ENCODE measurements at regions not wholly inside any gene's neighbourhood (a gene's known extent, or its start where the extent isn't known, plus 50 kb on each side); places are given as distances from the start of the nearest gene placed in this dataset.

DNA sequence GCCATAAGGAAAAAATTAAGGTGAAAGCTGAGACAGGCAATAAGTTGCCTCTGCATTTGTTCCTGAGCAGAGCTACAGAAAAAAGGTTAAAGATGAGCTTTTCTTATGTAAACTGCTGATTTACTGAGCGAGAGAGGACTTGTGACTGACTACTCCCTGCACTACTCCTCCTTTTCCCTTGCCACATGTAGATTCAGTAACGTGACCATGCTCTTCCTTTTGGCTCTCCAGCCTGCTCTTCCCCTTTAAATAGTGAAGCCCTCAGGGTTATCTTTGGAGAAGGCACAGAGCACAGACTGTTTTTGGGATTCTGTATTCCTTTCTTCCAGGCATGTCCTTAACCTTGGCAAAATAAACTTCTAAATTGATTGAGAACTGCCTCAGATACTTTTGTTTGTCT, 630.2 kb downstream of the UQCRFS1 start:
- Histone ChIP-seq H3K4me3 (ENCODE audit: low read length, poor library complexity, severe bottlenecking) (no peak overlapping the region), H3K4me2 (ENCODE audit: low read depth, low read length, poor library complexity, severe bottlenecking) (no peak overlapping the region), H3K79me2 (ENCODE audit: insufficient read depth, low read length) (no peaks in the 10 kb centered on the region), H3K4me1 (ENCODE audit: insufficient read depth, low read length, poor library complexity, severe bottlenecking) (no peaks in the 10 kb centered on the region), H3K36me3 (ENCODE audit: insufficient read depth, low read length) (no peaks in the 10 kb centered on the region), H3K9ac (ENCODE audit: low read depth, low read length, poor library complexity, severe bottlenecking) (no peak overlapping the region), H2AFZ (ENCODE audit: low read length) (no peak overlapping the region), H3K27me3 (ENCODE audit: insufficient read depth, low read length, poor library complexity, severe bottlenecking) (no peaks in the 10 kb centered on the region), H3K9me2 (replicated peaks; ENCODE audit: low read depth, low read length) (no peaks in the 10 kb centered on the region), H4K20me1 (ENCODE audit: insufficient read depth, low read length, poor library complexity, severe bottlenecking) (no peaks in the 10 kb centered on the region), H3F3A (ENCODE audit: low read depth) (no peaks in the 10 kb centered on the region), H3K9me3 (ENCODE audit: insufficient read depth, low read depth, low read length) (no peaks in the 10 kb centered on the region; the same call in 1 of the 2 replicates)
- TF ChIP-seq, protein P1, sequence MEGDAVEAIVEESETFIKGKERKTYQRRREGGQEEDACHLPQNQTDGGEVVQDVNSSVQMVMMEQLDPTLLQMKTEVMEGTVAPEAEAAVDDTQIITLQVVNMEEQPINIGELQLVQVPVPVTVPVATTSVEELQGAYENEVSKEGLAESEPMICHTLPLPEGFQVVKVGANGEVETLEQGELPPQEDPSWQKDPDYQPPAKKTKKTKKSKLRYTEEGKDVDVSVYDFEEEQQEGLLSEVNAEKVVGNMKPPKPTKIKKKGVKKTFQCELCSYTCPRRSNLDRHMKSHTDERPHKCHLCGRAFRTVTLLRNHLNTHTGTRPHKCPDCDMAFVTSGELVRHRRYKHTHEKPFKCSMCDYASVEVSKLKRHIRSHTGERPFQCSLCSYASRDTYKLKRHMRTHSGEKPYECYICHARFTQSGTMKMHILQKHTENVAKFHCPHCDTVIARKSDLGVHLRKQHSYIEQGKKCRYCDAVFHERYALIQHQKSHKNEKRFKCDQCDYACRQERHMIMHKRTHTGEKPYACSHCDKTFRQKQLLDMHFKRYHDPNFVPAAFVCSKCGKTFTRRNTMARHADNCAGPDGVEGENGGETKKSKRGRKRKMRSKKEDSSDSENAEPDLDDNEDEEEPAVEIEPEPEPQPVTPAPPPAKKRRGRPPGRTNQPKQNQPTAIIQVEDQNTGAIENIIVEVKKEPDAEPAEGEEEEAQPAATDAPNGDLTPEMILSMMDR (conservative IDR thresholded peaks at IDR 0.05; ENCODE audit: low read length), result no peak

DNA sequence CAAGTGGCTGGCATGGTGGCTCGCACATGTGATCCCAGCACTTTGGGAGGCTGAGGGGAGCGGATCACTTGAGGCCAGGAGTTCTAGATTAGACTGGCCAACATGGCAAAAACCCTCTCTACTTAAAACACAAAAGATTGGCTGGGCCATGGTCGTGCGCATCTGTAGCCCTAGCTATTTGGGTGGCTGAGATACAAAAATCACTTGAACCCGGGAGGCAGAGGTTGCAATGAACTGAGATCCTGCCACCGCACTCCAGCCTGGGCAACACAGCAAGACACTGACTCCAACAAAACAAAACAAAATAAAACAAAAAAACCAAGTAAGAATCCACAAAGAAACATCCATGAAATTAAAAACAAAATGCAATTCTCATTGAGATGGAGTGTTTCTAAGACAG, 630.6 kb downstream of the UQCRFS1 start:
- no peak overlapping the region for H3K4me2 ChIP-seq (ENCODE audit: low read depth, low read length, poor library complexity, severe bottlenecking)
- H3K79me2 ChIP-seq (ENCODE audit: insufficient read depth, low read length), result no peaks in the 10 kb centered on the region
- H4K20me1 ChIP-seq (ENCODE audit: insufficient read depth, low read length, poor library complexity, severe bottlenecking), result no peaks in the 10 kb centered on the region
- H3F3A ChIP-seq (ENCODE audit: low read depth), result no peaks in the 10 kb centered on the region
- H3K9ac ChIP-seq (ENCODE audit: low read depth, low read length, poor library complexity, severe bottlenecking), result no peak overlapping the region
- no peaks in the 10 kb centered on the region for H3K9me2 ChIP-seq (replicated peaks; ENCODE audit: low read depth, low read length)
- no peaks in the 10 kb centered on the region; the same call in 1 of the 2 replicates for H3K9me3 ChIP-seq (ENCODE audit: insufficient read depth, low read depth, low read length)
- H3K4me3 ChIP-seq (ENCODE audit: low read length, poor library complexity, severe bottlenecking), result no peak overlapping the region
- H3K27me3 ChIP-seq (ENCODE audit: insufficient read depth, low read length, poor library complexity, severe bottlenecking), result no peaks in the 10 kb centered on the region
- H3K36me3 ChIP-seq (ENCODE audit: insufficient read depth, low read length), result no peaks in the 10 kb centered on the region
- TF ChIP-seq, protein P1 (conservative IDR thresholded peaks at IDR 0.05; ENCODE audit: low read length), result no peak
- no peak for TF ChIP-seq EZH2phosphoT487 (IDR thresholded peaks at IDR 0.05; ENCODE audit: borderline replicate concordance)
- H3K4me1 ChIP-seq (ENCODE audit: insufficient read depth, low read length, poor library complexity, severe bottlenecking), result no peaks in the 10 kb centered on the region
- H2AFZ ChIP-seq (ENCODE audit: low read length), result no peak overlapping the region

DNA sequence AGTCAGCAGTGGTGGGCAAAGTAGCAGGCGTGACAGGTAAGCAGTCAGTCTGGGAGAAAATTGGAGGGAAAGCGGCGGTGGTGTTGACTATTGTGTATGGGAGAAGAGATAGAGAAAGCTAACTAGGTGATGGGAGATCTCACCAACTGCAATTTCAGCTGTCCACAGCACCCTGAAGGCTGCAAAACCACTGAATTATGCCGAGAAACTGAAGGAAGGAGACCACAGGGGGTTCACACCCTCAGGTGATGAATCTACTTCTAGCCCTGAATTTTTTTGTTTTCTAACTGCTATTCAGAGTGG, 631.5 kb downstream of the UQCRFS1 start:
- no peak overlapping the region for H2AFZ ChIP-seq (ENCODE audit: low read length)
- no peaks in the 10 kb centered on the region for H3K79me2 ChIP-seq (ENCODE audit: insufficient read depth, low read length)
- H3K4me2 ChIP-seq (ENCODE audit: low read depth, low read length, poor library complexity, severe bottlenecking), result no peak overlapping the region
- H3K4me3 ChIP-seq (ENCODE audit: low read length, poor library complexity, severe bottlenecking), result no peak overlapping the region
- no peaks in the 10 kb centered on the region for H3K4me1 ChIP-seq (ENCODE audit: insufficient read depth, low read length, poor library complexity, severe bottlenecking)
- H3K27me3 ChIP-seq (ENCODE audit: insufficient read depth, low read length, poor library complexity, severe bottlenecking), result no peaks in the 10 kb centered on the region
- peaks cover 2% of the 10 kb centered on the region; the same call in 1 of the 2 replicates for H3K9me3 ChIP-seq (ENCODE audit: insufficient read depth, low read depth, low read length)
- TF ChIP-seq EZH2phosphoT487 (IDR thresholded peaks at IDR 0.05; ENCODE audit: borderline replicate concordance), result no peak
- TF ChIP-seq, protein P1 (conservative IDR thresholded peaks at IDR 0.05; ENCODE audit: low read length), result no peak
- H4K20me1 ChIP-seq (ENCODE audit: insufficient read depth, low read length, poor library complexity, severe bottlenecking), result no peaks in the 10 kb centered on the region
- H3K36me3 ChIP-seq (ENCODE audit: insufficient read depth, low read length), result no peaks in the 10 kb centered on the region
- no peak overlapping the region for H3K9ac ChIP-seq (ENCODE audit: low read depth, low read length, poor library complexity, severe bottlenecking)
- H3K9me2 ChIP-seq (replicated peaks; ENCODE audit: low read depth, low read length), result no peaks in the 10 kb centered on the region
- no peaks in the 10 kb centered on the region for H3F3A ChIP-seq (ENCODE audit: low read depth)

Data from Loucy (cell line).